NCI-H1694 treated with DMSO at 0.1 percent for 48 hours (cell line): ENCODE measurements at regions not wholly inside any gene's neighbourhood (a gene's known extent, or its start where the extent isn't known, plus 50 kb on each side); places are given as distances from the start of the nearest gene placed in this dataset.

Source experiments
- DNase-seq: peaks from one replicate; lab custom pipeline; 2025; lab: John Stamatoyannopoulos, UW

GRCh38 chr14:38111046-38111445 is 96.7 kb upstream of the SSTR1 start:
- DNase-seq = no peak

GRCh38 chr14:38113546-38113945 is 94.2 kb upstream of the SSTR1 start:
- DNase-seq = no peak

GRCh38 chr14:38116895-38117294 is 90.8 kb upstream of the SSTR1 start:
- DNase-seq = no peak

- no peak for DNase-seq
Observed at GRCh38 chr14:38120109-38120508, 87.6 kb upstream of the SSTR1 start.

- no peak for DNase-seq
Observed at GRCh38 chr14:38121320-38122020, 86.2 kb upstream of the SSTR1 start.

- no peak for DNase-seq
Observed at GRCh38 chr14:38122241-38122640, 85.5 kb upstream of the SSTR1 start.

- no peak for DNase-seq
Observed at GRCh38 chr14:38124506-38124905, 83.2 kb upstream of the SSTR1 start.

- peak; percentile 59 for DNase-seq
Observed at GRCh38 chr14:38125481-38126037, 82.1 kb upstream of the SSTR1 start.

- DNase-seq = no peak
Observed at GRCh38 chr14:38127356-38127755, 80.3 kb upstream of the SSTR1 start.

- no peak for DNase-seq
Observed at GRCh38 chr14:38127784-38128183, 79.9 kb upstream of the SSTR1 start.

GRCh38 chr14:38128640-38129039 is 79.1 kb upstream of the SSTR1 start:
- no peak for DNase-seq

GRCh38 chr14:38129192-38129591 is 78.5 kb upstream of the SSTR1 start:
- DNase-seq = no peak

GRCh38 chr14:38129705-38130104 is 78.0 kb upstream of the SSTR1 start:
- no peak for DNase-seq

- no peak for DNase-seq
Observed at GRCh38 chr14:38134416-38135030, 73.2 kb upstream of the SSTR1 start.

- DNase-seq = no peak
Observed at GRCh38 chr14:38135106-38135867, 72.4 kb upstream of the SSTR1 start.

GRCh38 chr14:38137005-38137404 is 70.7 kb upstream of the SSTR1 start:
- no peak for DNase-seq

GRCh38 chr14:38138473-38139138 is 69.1 kb upstream of the SSTR1 start:
- no peak for DNase-seq

GRCh38 chr14:38139926-38140325 is 67.8 kb upstream of the SSTR1 start:
- DNase-seq = no peak

GRCh38 chr14:38143170-38143569 is 64.5 kb upstream of the SSTR1 start:
- no peak for DNase-seq

- DNase-seq = peak; percentile 39
Observed at GRCh38 chr14:38143659-38144505, 63.8 kb upstream of the SSTR1 start.

GRCh38 chr14:38145142-38145541 is 62.6 kb upstream of the SSTR1 start:
- DNase-seq = no peak
